ENCODE measurements at regions not wholly inside any gene's neighbourhood (a gene's known extent, or its start where the extent isn't known, plus 50 kb on each side); places are given as distances from the start of the nearest gene placed in this dataset.
"Not testable (repeated sequence)": the region's sequence is repeated elsewhere in the genome, so short reads cannot be mapped to it uniquely, and the experiment has no call there.

DNA sequence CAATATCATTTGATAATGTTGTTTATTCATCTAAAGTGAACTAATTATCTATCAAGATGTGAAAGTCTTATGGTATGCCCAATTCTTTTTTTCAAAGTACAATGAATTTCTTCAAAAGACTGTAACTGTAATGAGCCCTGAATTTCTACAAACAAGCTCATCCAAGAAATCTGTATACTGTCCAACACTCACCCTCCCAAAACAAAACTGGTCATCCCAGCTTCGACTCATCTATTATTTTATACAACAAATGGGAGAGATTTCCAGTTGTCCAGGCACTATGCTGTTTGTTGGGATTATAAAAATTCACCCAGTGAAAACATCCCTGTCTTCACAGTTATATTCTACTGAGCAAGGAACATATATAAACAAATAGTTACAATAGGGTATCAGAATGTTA lies 806.9 kb downstream of the TNS3 start:
- in situ Hi-C loops (cut with HindIII; ENCODE audit: low sequenced_read_pairs) = no loop called here

DNA sequence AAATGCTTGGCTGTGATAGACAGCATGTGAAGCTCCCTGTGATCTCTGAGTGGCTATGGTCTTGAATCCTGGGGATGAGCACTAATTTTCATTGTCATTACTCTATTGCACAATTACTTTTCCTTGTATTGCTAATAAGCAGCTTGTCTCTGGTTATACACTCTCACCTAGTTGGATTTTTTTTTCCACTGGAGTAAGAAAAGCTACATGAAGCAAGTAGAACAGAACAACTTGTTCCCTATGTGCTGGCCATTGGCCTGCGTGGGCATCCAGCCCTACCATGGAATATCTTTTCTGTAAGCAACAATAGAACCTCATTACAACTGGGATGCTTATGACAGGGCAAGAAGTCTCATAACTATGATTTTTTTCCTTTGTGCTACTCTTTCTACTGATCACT lies 807.4 kb downstream of the TNS3 start:
- in situ Hi-C loops (cut with HindIII; ENCODE audit: low sequenced_read_pairs) = no loop called here

DNA sequence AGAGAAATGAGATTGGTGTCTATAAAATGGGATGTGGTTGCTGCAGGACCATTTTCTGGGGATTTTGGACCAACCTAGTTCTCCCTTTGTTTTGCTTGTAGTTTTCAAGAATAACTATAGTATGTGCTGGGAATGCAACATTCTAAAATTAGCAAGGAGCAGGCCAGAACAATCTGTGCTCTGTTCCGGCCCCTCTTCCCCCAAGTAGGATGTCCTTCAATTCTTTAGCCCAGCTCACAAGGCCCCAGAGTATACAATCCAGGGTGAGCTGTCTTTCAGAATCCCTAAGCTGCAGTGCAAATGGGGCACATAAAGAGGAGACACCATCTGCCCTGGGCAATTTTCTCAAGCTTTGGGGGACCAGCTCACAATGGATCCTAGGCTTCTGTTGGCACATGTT lies 809.1 kb downstream of the TNS3 start:
- in situ Hi-C loops (cut with HindIII; ENCODE audit: low sequenced_read_pairs) = no loop called here

DNA sequence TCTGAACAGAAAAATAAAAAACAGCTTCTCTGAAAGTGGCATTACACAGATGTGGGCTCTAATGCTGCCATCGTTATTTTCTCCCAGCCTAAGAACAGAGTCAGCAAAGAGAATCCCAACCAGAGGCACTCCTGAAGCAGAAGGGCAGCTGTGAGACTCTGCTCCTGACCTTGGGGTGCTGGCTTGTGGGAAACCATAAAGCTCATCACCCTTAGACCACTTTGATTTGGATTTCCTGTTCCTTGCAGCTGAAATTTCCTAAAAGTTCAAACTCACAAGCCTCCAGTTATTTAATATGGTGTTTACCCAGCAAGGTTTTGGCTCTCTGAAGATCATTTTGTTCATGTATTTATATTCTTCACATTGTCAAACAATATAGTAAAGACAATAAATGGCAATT lies 814.8 kb downstream of the TNS3 start:
- in situ Hi-C loops (cut with HindIII; ENCODE audit: low sequenced_read_pairs) = no loop called here

DNA sequence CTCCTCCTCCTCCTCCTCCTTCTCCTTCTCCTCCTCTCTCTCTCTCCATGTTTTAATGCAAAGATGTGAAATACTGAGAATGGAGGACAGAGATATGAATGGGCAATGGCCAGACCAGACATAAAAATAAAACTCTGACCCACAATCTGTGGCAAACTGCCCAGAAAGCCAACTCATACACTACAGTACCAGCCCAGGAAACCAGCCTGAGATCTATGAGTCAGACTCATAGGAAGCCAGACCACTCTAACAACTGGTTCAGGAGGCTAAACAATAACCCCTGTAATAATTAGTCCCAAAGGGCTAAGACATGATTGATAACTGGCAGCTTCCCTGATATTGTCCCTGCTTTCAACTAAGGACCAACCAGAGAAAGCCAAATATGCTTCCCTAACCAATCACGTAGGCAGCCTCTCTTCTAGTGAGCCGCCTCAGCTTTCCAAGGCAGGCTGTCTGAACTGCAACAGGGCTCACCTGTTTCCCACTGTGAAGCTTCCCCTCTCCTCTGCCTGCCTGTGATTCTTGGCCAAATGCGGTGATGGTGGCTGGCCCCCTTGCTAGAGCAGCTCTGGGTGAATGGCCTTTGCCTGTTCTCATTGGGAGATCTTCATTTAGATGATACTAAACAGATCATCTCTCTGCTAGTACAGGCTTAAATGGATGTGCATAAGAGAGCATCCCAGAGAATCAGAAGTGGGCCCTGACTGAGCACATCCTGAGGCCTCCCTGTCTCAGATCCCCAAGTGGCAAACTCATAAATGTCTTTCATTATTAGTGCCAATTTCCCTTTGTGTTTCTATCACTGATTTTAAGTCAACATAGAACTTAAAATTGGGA lies 817.6 kb downstream of the TNS3 start:
- in situ Hi-C loops (cut with HindIII; ENCODE audit: low sequenced_read_pairs) = no loop called here

DNA sequence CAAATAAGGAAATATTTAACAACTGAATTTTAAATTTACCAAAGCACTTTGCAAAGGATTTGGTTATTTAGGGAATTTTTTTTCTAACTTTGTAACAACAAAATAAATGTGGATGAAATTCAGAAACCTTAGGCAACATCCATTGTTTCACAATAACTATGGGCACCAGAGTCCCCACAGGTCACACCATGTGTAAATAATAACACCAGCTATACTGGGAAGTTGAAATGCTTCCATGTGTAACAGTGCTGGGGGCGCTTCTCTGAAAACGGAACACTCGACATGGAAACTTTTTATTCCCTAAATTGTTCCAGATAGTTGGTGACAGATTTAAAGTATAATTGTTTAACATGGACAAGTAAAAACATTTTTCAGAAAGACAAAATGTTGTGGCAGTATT lies 818.6 kb downstream of the TNS3 start:
- in situ Hi-C loops (cut with HindIII; ENCODE audit: low sequenced_read_pairs) = no loop called here

DNA sequence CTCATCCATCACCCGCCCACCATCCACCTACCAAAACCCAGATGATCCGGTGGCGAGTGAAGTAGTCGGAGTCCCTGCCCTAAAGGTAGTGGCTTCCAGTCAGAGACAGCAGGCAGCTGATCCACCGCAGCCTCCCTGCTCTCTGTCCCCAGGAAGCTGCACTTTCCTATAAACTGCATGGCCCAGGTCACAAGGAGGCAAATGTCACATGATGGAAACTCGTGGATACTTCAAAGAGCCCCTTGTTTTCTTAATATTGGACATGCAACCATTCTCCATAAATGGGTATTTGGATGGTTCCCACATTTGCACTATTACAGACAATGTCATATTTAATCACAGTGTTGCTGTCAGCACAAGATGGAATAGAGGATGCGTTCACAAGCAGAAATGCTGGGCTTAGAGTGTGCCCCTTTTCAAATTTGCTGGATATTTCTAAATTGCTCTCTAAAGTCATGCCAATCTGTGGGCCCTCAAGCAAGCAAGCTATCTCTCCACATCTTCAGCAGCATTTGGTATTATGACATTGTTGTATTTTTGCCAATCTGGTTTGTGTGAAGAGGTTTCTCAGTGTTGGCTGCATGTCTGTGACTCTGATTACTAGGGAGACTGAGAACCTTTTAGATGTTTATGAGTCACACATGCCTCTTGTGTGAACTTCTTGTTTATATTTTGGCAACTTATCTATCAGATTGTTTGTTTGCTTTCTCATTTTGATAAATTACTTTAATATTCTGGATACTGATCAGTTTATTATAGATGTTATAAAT lies 822.0 kb downstream of the TNS3 start:
- in situ Hi-C loops (cut with HindIII; ENCODE audit: low sequenced_read_pairs) = no loop called here

DNA sequence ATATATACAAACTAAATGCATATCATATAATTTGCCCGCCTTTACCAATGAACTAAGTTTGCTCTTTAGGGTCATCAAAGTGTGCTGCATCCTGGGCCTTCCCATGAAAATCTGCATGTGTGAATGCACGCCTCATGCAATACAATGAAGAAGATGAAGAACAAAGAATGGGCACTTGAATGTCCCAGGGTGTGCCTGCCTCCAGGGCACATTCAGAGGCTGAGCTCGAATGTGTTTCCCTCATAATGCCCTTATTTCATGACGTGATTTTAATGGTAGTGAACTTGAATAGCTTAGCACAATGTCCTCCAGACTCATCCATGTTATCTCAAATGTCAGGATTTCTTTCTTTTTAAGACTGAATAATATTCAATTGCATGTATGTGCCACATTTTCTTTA lies 824.9 kb downstream of the TNS3 start:
- in situ Hi-C loops (cut with HindIII; ENCODE audit: low sequenced_read_pairs) = no loop called here

DNA sequence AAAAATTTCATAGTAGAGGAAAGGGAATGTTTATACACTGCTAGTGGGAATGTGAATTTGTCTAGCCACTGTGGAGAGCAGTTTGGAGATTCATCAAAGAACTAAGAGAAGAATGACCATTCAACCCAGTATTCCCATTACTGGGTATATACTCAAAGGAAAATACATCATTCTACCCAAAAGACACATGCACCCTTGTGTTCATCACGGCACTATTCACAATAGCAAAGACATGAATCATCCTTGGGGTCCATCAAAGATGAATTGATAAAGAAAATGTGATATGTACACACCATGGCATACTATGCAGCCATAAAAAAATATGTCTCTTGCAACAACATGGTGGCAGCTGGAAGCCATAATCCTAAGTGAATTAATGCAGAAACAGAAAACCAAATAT lies 825.7 kb downstream of the TNS3 start:
- in situ Hi-C loops (cut with HindIII; ENCODE audit: low sequenced_read_pairs) = no loop called here

DNA sequence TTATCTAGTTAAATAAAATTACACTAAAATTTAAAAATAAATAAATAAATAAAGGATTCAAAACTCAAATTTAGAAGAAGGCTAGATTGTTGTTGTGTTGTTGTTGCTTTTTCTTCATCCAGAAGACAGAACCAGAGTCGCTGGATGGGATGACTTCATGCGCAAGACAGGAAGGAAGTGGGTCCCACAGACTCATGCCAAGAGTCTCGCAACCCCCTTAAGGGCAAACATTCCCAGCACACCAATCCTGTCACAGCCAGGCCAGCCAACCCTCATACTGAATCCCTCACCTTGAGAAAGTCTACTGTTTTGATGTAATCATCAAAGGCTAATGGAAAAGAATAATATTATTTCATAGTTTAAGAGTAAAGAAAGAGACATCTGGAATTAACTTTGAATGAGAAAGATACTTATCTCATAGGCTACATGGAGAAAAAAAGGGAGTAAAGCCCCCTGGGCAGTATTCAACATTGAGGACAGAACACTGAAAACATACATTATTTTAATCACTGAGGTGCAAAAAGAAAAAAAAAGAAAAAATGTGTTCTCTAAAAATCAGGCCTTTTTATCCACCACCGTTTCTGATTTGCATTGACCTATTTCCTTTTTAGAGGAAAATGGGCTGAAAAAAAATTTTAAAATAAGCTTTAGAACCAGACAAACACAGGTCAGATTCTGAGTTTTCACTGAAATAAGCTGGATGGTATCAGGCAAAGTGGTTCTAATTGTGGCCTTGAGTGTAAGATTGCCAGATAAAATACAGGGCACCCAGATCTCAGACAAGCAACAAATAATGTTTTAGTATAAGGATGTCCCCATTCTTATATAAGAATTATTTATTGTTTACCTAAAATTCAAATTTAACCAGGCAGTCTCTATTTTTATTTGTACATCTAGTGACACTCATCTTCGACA lies 826.5 kb downstream of the TNS3 start:
- in situ Hi-C loops (cut with HindIII; ENCODE audit: low sequenced_read_pairs) = no loop called here

DNA sequence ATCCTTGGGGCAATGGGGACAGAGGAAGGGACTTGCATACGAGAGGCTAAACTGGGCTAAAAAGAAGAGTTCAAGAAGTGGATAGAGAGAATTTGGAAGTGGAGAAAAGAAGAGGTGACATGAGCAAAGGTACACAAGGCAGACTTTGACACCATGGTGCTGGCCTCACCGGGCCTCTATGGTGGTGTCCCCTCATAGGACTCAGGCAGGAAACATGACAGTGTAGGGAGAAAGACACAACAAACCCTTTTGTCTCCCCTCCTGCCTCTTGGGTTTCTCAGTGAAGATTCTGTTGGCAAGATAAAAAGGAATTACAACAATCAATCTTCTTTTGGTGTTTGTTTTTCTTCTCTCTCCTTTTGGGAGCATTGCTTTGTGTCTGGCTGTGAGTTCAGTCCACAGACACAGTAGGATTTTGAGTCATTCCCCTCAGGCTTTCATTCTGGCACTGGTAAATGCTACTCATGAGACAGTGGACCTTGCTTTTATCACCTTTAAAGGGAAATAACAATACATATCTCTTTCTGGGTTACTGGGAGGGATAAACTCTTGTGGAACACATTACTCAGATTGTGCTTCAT lies 827.7 kb downstream of the TNS3 start:
- in situ Hi-C loops (cut with HindIII; ENCODE audit: low sequenced_read_pairs) = no loop called here

DNA sequence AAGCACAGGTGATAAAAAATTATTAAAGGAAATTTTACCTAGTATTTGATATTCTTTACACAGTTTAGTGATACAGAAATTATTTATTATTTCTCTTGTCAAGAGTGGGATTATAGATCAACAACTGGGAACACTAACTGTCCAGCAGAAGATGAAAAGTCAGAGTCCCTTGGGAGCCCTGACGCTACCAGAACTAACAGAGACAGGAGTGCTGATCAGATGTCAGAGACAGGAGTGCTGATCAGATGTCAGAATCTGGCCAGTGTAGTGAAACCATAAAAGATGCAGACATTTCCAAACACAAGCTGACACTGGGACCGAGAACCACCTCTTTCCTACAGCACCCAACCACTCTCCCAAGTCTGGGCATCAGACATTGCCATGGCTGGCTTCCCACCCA lies 828.2 kb downstream of the TNS3 start:
- in situ Hi-C loops (cut with HindIII; ENCODE audit: low sequenced_read_pairs) = no loop called here

DNA sequence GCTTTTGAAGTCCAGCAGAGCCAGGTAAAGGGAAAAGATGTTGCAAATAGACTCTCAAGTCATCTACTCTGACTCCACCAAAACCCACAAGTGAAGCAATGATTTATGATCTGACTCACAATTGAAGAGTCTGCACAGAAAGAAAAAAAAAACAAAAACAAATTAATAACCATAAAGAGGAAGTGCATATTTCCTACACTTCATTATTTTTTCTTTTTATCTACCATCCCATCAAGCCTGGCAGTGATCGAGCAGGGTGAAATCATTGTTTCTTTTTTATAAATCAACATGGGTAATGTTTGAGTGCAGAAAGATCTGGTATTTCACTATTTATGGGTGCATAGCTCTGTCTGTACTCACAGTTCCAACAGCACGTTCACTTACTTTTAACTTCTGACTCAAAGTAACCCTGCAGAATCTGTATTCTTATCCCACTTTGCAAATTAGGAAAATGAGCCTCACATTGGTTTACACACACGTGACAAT lies 829.0 kb downstream of the TNS3 start:
- in situ Hi-C loops (cut with HindIII; ENCODE audit: low sequenced_read_pairs) = no loop called here

DNA sequence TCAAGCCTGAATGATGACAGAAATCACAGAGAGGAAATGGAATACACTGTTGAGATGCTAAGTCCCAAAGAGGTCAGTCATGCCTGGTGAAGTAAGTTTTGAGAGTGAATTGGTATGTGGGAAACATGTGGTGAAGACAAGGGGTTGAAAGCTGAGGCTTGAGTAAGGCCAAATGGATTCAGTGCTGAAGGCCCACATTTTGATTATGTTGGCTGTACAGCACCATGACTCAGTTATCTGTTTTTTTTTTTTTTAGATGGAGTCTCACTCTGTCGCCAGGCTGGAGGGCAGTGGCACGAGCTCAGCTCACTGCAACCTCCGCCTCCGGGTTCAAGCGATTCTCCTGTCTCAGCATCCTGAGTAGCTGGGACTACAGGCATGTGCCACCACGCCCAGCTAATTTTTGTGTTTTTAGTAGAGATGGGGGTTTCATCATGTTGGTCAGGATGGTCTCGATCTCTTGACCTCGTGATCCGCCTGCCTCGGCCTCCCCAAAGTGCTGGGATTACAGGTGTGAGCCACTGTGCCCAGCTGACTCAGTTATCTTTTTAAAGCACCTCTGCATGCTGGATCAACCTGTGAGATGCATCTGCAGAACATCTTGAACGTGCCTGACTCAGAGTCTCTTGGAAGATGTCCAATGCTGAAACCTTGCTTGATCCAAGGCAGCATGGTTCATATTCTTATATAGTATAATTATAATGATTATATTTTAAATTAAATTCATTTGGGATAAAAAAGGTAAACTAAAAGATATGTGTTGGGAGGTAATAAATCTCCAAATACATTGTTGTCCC lies 829.8 kb downstream of the TNS3 start:
- in situ Hi-C loops (cut with HindIII; ENCODE audit: low sequenced_read_pairs) = not testable (repeated sequence)

DNA sequence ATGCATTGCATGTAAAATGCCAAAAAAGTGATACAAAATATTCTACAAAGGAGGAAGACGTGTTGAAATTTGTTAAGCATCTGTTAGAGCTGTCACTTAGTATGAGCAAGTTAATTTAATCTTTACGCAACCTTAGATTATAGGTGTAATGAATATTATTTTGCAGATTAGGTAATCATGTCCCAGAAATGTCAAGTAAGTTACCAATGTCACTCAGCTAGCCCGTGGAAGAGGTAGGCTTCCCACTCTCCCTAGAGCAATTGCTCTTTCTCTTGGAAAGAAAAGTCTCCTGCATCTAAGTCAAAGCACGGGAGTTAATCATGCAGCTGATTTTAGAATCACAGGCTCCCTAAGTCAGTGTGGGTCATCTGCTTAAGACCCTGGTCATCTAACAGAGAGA lies 830.4 kb upstream of the IGFBP3 start:
- in situ Hi-C loops (cut with HindIII; ENCODE audit: low sequenced_read_pairs) = no loop called here

DNA sequence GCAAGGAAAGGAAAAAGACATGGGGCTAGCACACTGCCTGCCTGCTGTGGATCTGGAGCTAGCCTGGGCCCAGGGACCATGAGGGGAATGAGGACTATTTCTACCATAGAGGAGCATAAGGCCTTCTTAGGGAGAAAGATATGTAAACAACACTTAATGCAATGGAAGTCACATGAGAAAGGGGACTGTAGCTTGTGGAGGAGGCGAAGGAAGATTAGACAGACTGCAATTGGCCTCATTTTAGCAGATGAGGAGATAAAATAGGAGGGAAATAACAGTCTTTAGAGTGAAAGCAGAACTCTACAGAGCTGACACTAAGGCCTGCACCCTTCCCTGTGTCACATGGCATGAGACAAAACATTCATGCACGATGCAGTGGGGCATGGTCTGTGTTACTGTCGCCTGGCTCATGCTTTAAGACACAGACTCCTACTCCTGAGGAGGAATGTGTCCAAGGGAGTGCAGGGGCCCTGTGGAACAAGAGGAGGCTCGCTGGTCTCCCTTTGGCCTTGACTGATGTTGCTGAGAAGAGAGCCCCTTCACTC lies 829.3 kb upstream of the IGFBP3 start:
- in situ Hi-C loops (cut with HindIII; ENCODE audit: low sequenced_read_pairs) = no loop called here

DNA sequence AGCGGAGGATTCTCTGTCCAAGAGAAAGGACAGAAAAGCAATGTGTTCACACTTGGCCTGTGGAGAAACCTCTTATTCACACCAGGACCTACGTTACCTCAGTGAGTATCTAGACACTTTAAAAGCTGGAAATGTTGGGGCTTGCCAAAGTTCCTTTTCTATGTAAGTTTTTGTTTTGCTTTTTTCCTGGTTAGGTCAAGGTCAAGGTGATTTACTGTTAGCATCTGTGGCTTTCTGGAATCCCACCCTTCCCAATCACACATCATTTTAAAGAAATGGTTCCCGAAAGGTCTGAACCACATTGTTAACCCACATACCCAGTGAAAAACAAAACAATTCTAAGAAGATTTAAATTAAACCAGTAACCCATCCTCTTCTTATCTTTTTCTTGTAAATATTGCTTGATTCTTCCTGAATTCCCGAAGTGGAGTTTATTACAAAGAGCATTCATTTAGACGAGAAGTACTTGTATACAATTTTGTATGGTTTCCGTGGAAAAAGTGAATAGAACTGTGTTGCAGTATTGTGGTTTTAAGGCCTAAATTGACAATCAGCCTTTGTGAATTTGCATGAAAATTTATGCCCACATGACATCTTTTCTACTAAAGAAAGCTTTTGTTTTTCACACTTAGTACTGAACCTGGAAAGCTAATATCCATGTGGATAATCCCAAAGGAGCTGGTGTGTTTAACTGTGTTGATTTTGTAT lies 827.0 kb upstream of the IGFBP3 start:
- in situ Hi-C loops (cut with HindIII; ENCODE audit: low sequenced_read_pairs) = no loop called here

DNA sequence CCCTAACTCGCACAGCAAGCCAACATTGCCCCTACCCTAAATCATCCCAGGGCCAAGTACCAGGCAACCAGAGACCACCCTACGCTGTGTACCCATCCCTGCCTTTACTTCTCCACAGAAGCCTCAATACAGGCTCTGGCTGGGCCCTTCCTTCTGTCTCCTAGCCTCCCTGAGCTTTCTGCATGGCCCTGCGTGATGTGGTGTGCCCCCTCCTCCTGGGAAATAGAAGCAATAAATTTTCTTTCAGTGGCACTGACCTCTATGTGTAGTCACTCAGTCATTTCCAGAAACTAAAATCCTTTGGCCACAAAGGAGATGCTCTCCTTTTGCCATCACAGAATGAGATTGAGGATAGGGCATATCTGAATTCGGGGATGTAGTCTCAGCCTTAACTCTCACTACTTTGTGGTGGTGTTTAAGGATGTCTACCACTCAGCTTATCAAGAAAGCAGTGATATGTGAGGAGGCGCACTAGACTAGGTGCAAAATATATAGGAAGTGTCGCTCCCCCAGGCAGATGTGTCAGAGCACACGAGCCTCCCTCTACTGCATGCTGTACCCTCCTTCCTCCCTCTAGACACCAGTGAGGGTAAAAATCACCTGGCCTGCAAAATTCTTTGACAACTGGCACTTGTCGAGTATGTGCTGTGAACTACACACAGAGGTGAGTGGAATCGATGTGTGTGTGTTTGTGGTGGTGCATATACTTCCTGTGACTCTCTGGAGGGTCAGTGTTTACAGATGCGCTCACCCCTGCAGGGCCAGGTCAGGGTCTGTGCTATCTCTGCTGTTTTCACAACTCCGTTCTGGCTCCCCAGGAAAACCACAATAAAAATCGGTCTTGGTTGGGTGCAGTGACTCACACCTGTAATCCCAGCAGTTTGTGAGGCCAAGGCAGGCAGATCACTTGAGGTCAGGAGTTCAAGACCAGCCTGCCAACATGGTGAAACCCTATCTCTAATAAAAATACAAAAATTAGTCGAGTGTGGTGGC lies 825.9 kb upstream of the IGFBP3 start:
- in situ Hi-C loops (cut with HindIII; ENCODE audit: low sequenced_read_pairs) = no loop called here
